Tibial artery (tissue), 4 donors: ENCODE measurements at regions not wholly inside any gene's neighbourhood (a gene's known extent, or its start where the extent isn't known, plus 50 kb on each side); places are given as distances from the start of the nearest gene placed in this dataset.

ENCODE experiments used
- DNase-seq, 2 donors: peaks; one replicate each; pipeline ENCODE4 v3.0.0-alpha.2; 2019
- H3K27ac ChIP-seq, 2 donors: fragments of 200-600 bp; sonication (generic) in 1 of 2; 1 replicate in 1 of 2; 2 replicates in 1 of 2; pipeline ENCODE4 v1.5.1; 2018 to 2019; ENCODE audit warnings: mild to moderate bottlenecking in 1 of 2
- H3K27me3 ChIP-seq, 2 donors: fragments of 200-600 bp; sonication (generic) in 1 of 2; one replicate each; pipeline versions ENCODE4 v1.5.1 to v1.6.0; 2016 to 2019
- H3K36me3 ChIP-seq, 3 donors: fragments of 200-600 bp; sonication (generic) in 2 of 3; one replicate each; pipeline ENCODE4 v1.5.1; 2016 to 2019; ENCODE audit warnings: mild to moderate bottlenecking in 2 of 3
- H3K4me1 ChIP-seq, 4 donors: fragments of 200-600 bp; sonication (generic) in 2 of 4; 1 replicate in 3 of 4; 2 replicates in 1 of 4; pipeline ENCODE4 v1.5.1; 2016 to 2019
- H3K4me3 ChIP-seq, 2 donors: fragments of 200-600 bp; sonication (generic) in 1 of 2; 1 replicate in 1 of 2; 2 replicates in 1 of 2; pipeline ENCODE4 v1.5.1; 2018 to 2019; ENCODE audit warnings: mild to moderate bottlenecking in 2 of 2
- H3K9me3 ChIP-seq, 3 donors: fragments of 200-600 bp; sonication (generic) in 1 of 3; one replicate each; pipeline ENCODE4 v1.5.1; 2016 to 2019
- intact Hi-C: fragments of 100-400 bp; cut with DNase I; formaldehyde crosslinking; loops from one replicate; pipeline ENCODE4 v1.15.0; 2023; ENCODE audit warnings: low total_unique reads
- TF ChIP-seq, protein P1 (sequence below), 2 experiments: fragments of 200-600 bp in 1 of 2; fragments of 450-650 bp in 1 of 2; IDR thresholded peaks; one replicate each; pipeline ENCODE4 v1.5.1; 2017 to 2019; ENCODE audit warnings: antibody characterized with exemption in 2 of 2, mild to moderate bottlenecking in 1 of 2, moderate library complexity in 1 of 2

DNA sequence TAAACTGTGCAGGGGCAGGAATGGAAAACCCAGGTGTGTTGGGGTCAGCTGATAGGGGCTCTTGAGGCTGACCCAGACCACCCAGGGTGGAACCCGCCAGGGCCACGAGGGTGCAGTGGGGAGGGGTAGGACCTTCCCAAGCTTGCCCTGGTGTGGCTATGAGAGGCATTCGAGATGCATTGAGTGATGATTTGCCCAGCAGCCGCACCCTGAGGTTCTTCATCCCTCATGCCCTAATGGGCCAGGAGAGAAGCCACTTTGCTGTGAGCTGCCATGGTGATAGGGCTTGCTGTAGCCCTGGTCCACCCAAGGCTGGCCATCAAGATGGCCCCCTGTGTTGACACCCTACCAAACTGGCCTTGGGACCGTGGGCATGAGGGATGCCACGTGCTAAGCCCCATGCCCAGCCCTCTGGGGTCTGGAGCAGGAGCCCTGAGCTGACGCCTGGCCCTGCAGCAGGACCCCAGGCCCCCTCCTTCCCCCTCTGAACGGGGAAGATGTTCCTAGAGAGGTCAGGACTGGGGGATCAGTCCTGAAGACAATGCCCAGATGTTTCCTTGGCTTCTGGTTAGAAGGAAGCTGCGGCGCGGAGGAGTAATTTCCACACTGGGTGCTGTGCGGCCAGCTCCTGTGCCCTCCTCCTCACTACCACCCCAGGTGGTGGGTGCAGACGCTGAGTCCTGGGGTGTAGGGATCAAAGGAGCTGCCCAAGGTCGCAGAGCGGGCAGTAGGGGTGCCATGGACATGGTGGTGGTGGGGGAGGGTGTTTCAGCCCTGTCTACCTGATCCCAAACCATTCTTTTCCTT, 122.5 kb upstream of the HDAC4 start:
- no peak for DNase-seq
- Histone ChIP-seq H3K36me3 (no peaks in the 10 kb centered on the region), H3K27me3 (peaks cover 0 to 24% of the 10 kb centered on the region in 2 donors), H3K9me3 (no peaks in the 10 kb centered on the region), H3K4me3 (no peak overlapping the region), H3K4me1 (no peaks in the 10 kb centered on the region), H3K27ac (no peak overlapping the region)
- TF ChIP-seq, protein P1, sequence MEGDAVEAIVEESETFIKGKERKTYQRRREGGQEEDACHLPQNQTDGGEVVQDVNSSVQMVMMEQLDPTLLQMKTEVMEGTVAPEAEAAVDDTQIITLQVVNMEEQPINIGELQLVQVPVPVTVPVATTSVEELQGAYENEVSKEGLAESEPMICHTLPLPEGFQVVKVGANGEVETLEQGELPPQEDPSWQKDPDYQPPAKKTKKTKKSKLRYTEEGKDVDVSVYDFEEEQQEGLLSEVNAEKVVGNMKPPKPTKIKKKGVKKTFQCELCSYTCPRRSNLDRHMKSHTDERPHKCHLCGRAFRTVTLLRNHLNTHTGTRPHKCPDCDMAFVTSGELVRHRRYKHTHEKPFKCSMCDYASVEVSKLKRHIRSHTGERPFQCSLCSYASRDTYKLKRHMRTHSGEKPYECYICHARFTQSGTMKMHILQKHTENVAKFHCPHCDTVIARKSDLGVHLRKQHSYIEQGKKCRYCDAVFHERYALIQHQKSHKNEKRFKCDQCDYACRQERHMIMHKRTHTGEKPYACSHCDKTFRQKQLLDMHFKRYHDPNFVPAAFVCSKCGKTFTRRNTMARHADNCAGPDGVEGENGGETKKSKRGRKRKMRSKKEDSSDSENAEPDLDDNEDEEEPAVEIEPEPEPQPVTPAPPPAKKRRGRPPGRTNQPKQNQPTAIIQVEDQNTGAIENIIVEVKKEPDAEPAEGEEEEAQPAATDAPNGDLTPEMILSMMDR (IDR thresholded peaks at IDR 0.05), result no peak
- intact Hi-C loops, result no loop called here

DNA sequence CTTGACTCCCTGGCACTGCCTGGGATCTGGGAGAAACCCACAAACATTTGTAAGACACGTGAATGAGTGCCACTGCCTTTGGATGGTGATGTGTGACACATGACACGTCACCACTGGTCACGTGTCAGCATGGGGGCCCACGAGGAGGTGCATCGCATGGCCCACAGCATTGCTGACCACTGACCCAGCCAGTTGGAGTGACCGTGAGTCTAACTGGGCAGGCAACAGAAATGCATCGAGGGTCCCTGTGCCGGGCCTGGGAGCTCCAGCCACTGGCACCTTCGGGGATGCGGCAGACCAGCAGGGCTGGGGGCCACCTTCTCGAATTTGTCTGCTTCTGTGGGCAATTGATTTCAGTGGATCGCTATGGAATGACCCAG, 121.9 kb upstream of the HDAC4 start:
- DNase-seq, result no peak
- intact Hi-C loops, result no loop called here
- no peaks in the 10 kb centered on the region for H3K36me3 ChIP-seq
- no peaks in the 10 kb centered on the region for H3K9me3 ChIP-seq
- TF ChIP-seq, protein P1 (IDR thresholded peaks at IDR 0.05), result no peak
- no peak overlapping the region for H3K27ac ChIP-seq
- H3K4me1 ChIP-seq, result no peaks in the 10 kb centered on the region
- H3K4me3 ChIP-seq, result no peak overlapping the region
- peaks cover 0 to 24% of the 10 kb centered on the region in 2 donors for H3K27me3 ChIP-seq

DNA sequence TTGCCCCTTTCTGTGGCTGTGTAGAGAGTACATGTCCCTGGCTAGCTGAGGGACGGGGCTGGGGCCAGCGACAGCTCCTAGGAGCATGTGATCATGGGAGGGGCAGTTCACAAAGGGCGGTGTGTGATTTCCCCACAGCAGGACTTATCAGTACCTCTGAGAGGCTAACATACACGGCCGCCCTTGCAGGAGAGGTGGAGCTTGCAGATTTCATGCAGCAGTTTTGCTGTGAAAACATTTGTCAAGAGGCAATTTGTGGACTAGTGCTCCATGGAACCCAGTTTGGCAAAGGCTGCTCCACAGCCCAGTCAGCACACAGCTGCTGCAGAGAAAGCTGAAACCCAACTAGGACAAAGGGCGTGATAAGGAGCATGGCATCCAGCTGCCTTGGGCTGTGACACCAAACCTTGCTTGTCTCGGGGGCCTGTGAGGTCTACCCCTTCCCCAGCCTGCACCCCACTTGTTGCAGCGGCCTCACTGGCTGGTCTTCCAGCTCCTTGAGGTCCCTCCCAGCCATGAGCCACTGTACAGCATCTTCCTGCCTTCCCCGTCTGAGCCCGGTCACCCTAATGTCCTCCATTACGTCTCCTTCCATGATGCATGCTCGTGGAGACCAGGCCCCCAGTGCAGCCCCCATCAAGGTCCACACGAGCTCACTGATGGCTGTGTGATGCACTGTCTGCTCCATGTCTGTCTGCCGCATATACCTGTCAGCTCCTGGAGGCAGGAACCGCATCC, 121.4 kb upstream of the HDAC4 start:
- H3K27me3 ChIP-seq, result peaks cover 0 to 24% of the 10 kb centered on the region in 2 donors
- H3K9me3 ChIP-seq, result no peaks in the 10 kb centered on the region
- no peaks in the 10 kb centered on the region for H3K36me3 ChIP-seq
- H3K4me3 ChIP-seq, result no peak overlapping the region
- H3K4me1 ChIP-seq, result no peaks in the 10 kb centered on the region
- no peak for DNase-seq
- no peak overlapping the region for H3K27ac ChIP-seq
- TF ChIP-seq, protein P1 (IDR thresholded peaks at IDR 0.05), result no peak
- intact Hi-C loops, result no loop called here

DNA sequence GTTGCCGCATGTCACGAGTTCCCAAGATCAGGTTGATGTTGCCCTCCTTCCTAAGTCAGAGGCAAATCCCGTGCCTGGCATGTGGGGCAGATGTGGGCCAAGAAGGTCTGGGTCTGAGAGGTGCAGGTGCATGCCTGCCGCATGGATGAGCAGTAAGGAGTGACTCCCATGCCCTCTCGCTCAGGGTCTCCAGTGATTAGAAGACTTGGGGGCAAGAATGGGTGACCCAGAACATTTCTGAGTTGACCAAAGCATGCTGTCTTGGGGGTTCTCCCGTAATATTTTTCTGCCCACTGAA, 120.6 kb upstream of the HDAC4 start:
- no peak for DNase-seq
- TF ChIP-seq, protein P1 (IDR thresholded peaks at IDR 0.05), result no peak
- Histone ChIP-seq H3K27me3 (peaks cover 0 to 27% of the 10 kb centered on the region in 2 donors), H3K9me3 (no peaks in the 10 kb centered on the region), H3K4me1 (no peaks in the 10 kb centered on the region), H3K4me3 (no peak overlapping the region), H3K27ac (no peak overlapping the region), H3K36me3 (no peaks in the 10 kb centered on the region)
- intact Hi-C loops, result no loop called here

DNA sequence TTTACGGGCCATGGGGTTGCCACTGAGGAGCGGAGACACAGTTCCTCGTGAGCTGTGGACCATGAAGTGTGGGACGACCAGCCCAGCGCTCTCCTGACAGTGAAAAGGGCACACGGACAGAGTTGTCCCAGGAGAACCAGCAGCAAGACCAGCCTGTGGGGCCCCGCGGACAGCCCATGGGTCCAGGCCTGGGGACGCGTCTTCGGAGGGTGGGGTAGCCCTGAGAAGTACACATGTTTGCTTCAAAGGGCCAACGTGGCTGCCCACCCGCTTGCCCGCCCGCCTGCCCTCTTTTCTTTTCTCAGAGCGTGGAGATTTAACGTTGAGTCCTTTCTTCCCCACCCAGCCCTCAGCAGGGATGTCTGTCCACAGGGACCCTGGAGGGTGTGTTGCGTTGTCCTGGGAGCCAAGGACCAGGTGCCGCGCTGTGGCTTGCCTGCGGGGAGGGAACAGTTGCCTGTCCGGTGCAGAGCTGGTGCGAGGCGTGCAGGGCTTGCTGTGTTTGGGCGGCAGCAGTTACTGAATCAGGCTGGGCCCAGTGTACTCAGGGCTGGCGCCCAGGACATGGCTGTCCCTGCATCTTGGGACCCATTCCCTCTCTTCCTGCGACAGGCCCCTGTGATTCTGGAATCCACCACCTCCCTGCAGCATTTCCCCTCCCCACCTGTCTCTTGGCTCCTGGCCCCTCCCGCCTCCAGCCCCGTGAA, 120.1 kb upstream of the HDAC4 start:
- intact Hi-C loops, result no loop called here
- TF ChIP-seq, protein P1 (IDR thresholded peaks at IDR 0.05), result no peak
- Histone ChIP-seq H3K4me1 (no peaks in the 10 kb centered on the region), H3K36me3 (no peaks in the 10 kb centered on the region), H3K4me3 (no peak overlapping the region), H3K27ac (no peak overlapping the region), H3K9me3 (no peaks in the 10 kb centered on the region), H3K27me3 (peaks cover 0 to 30% of the 10 kb centered on the region in 2 donors)
- DNase-seq, result no peak
